Mucosa of rectum (tissue), 2 donors: ENCODE measurements at regions not wholly inside any gene's neighbourhood (a gene's known extent, or its start where the extent isn't known, plus 50 kb on each side); places are given as distances from the start of the nearest gene placed in this dataset.

Experiments used
- H3K27ac ChIP-seq, 2 donors: one replicate each; pipeline ENCODE4 v1.7.0; 2013; ENCODE audit warnings: inconsistent platforms in 2 of 2, low read depth in 2 of 2, low read length in 2 of 2
- H3K27me3 ChIP-seq, 2 donors: one replicate each; pipeline ENCODE4 v1.7.0; 2013; ENCODE audit warnings: low read length in 2 of 2; ENCODE audit not compliant: control insufficient read depth in 2 of 2, insufficient read depth in 2 of 2
- H3K36me3 ChIP-seq, 2 donors: one replicate each; pipeline ENCODE4 v1.7.0; 2013; ENCODE audit warnings: low read length in 2 of 2; ENCODE audit not compliant: control insufficient read depth in 2 of 2, insufficient read depth in 2 of 2
- H3K4me1 ChIP-seq, 2 donors: one replicate each; pipeline ENCODE4 v1.7.0; 2013; ENCODE audit warnings: low read length in 2 of 2, mild to moderate bottlenecking in 1 of 2; ENCODE audit not compliant: control insufficient read depth in 2 of 2, insufficient read depth in 2 of 2
- H3K4me3 ChIP-seq, 2 donors: one replicate each; pipeline ENCODE4 v1.7.0; 2013; ENCODE audit warnings: low read length in 2 of 2
- H3K9ac ChIP-seq, 2 donors: one replicate each; pipeline ENCODE4 v1.7.0; 2013; ENCODE audit warnings: low read length in 2 of 2, low read depth in 1 of 2, mild to moderate bottlenecking in 1 of 2
- H3K9me3 ChIP-seq, 2 donors: one replicate each; pipeline ENCODE4 v1.7.0; 2013; ENCODE audit warnings: low read length in 2 of 2; ENCODE audit not compliant: control insufficient read depth in 2 of 2
- donor health status: healthy.
- donor health status: Normal muscosa, but diverticular disease.

GRCh38 chr16:85983064-85983463 is 84.1 kb downstream of the IRF8 start:
- Histone ChIP-seq H3K36me3 (no peaks in the 10 kb centered on the region), H3K27me3 (no peaks in the 10 kb centered on the region), H3K27ac (peak overlapping the region in 1 of 2 donors; percentile 38), H3K9ac (no peak overlapping the region), H3K4me1 (peaks cover 39 to 42% of the 10 kb centered on the region in 2 donors), H3K4me3 (no peak overlapping the region), H3K9me3 (no peaks in the 10 kb centered on the region)

- no peak overlapping the region for H3K9ac ChIP-seq
- H3K9me3 ChIP-seq, result no peaks in the 10 kb centered on the region
- H3K4me1 ChIP-seq, result peaks cover 39 to 42% of the 10 kb centered on the region in 2 donors
- H3K27me3 ChIP-seq, result no peaks in the 10 kb centered on the region
- no peak overlapping the region for H3K27ac ChIP-seq
- H3K36me3 ChIP-seq, result no peaks in the 10 kb centered on the region
- no peak overlapping the region for H3K4me3 ChIP-seq
Observed at GRCh38 chr16:85983606-85984230, 84.8 kb downstream of the IRF8 start.

GRCh38 chr16:85984231-85984880 is 85.4 kb downstream of the IRF8 start:
- H3K27me3 ChIP-seq, result no peaks in the 10 kb centered on the region
- H3K4me1 ChIP-seq, result peaks cover 39 to 41% of the 10 kb centered on the region in 2 donors
- H3K9ac ChIP-seq, result peak overlapping the region in 1 of 2 donors; percentile 60
- H3K36me3 ChIP-seq, result no peaks in the 10 kb centered on the region
- H3K4me3 ChIP-seq, result peak overlapping the region in 1 of 2 donors; percentile 48
- no peaks in the 10 kb centered on the region for H3K9me3 ChIP-seq
- H3K27ac ChIP-seq, result peak overlapping the region; percentile 76 to 81

GRCh38 chr16:85984947-85985451 is 86.0 kb downstream of the IRF8 start:
- peak overlapping the region; percentile 76 to 81 for H3K27ac ChIP-seq
- H3K36me3 ChIP-seq, result no peaks in the 10 kb centered on the region

GRCh38 chr16:85986931-85987749 is 88.2 kb downstream of the IRF8 start:
- peak overlapping the region; percentile 42 to 75 for H3K27ac ChIP-seq
- no peaks in the 10 kb centered on the region for H3K27me3 ChIP-seq
- H3K9me3 ChIP-seq, result no peaks in the 10 kb centered on the region
- peak overlapping the region; percentile 3 to 34 for H3K9ac ChIP-seq
- no peaks in the 10 kb centered on the region for H3K36me3 ChIP-seq
- H3K4me3 ChIP-seq, result peak overlapping the region; percentile 47 to 61
- H3K4me1 ChIP-seq, result peaks cover 31 to 36% of the 10 kb centered on the region in 2 donors

More at GRCh38 chr16:85984947-85985451, 86.0 kb downstream of the IRF8 start:
- peak overlapping the region; percentile 43 to 48 for H3K4me3 ChIP-seq
- H3K4me1 ChIP-seq, result peaks cover 35 to 39% of the 10 kb centered on the region in 2 donors
- no peaks in the 10 kb centered on the region for H3K9me3 ChIP-seq
- H3K9ac ChIP-seq, result peak overlapping the region; percentile 34 to 60
- no peaks in the 10 kb centered on the region for H3K27me3 ChIP-seq

GRCh38 chr16:85987750-85988078 is 88.8 kb downstream of the IRF8 start:
- Histone ChIP-seq H3K4me3 (no peak overlapping the region), H3K9ac (no peak overlapping the region), H3K9me3 (no peaks in the 10 kb centered on the region), H3K27ac (no peak overlapping the region), H3K27me3 (no peaks in the 10 kb centered on the region), H3K4me1 (peaks cover 31 to 34% of the 10 kb centered on the region in 2 donors), H3K36me3 (no peaks in the 10 kb centered on the region)

- Histone ChIP-seq H3K36me3 (no peaks in the 10 kb centered on the region), H3K27me3 (no peaks in the 10 kb centered on the region), H3K27ac (no peak overlapping the region), H3K4me1 (peaks cover 28 to 32% of the 10 kb centered on the region in 2 donors), H3K9me3 (no peaks in the 10 kb centered on the region), H3K4me3 (no peak overlapping the region), H3K9ac (no peak overlapping the region)
Observed at GRCh38 chr16:85988306-85988705, 89.3 kb downstream of the IRF8 start.

- Histone ChIP-seq H3K36me3 (no peaks in the 10 kb centered on the region), H3K4me3 (no peak overlapping the region), H3K9me3 (no peaks in the 10 kb centered on the region), H3K9ac (no peak overlapping the region), H3K4me1 (peaks cover 28 to 29% of the 10 kb centered on the region in 2 donors), H3K27me3 (no peaks in the 10 kb centered on the region), H3K27ac (no peak overlapping the region)
Observed at GRCh38 chr16:85988723-85989313, 89.9 kb downstream of the IRF8 start.

- Histone ChIP-seq H3K36me3 (no peaks in the 10 kb centered on the region), H3K9me3 (no peaks in the 10 kb centered on the region), H3K27me3 (no peaks in the 10 kb centered on the region), H3K4me1 (peaks cover 23 to 24% of the 10 kb centered on the region in 2 donors), H3K4me3 (no peak overlapping the region), H3K9ac (no peak overlapping the region), H3K27ac (no peak overlapping the region)
Observed at GRCh38 chr16:85989376-85989775, 90.4 kb downstream of the IRF8 start.
